Left ventricle myocardium inferior (tissue), 1 donor: ENCODE measurements at regions not wholly inside any gene's neighbourhood (a gene's known extent, or its start where the extent isn't known, plus 50 kb on each side); places are given as distances from the start of the nearest gene placed in this dataset.
"Not testable (repeated sequence)": the region's sequence is repeated elsewhere in the genome, so short reads cannot be mapped to it uniquely, and the experiment has no call there.

Source experiments
- DNase-seq: peaks from one replicate; pipeline ENCODE4 v3.0.0-alpha.2; 2020
- H3K27ac ChIP-seq: fragments of 200-600 bp; replicated peaks from 2 replicates; pipeline ENCODE4 v1.8.0; 2021
- H3K27me3 ChIP-seq: fragments of 200-600 bp; 2 replicates; pipeline ENCODE4 v1.8.0; 2021; ENCODE audit warnings: low read depth
- H3K36me3 ChIP-seq: fragments of 200-600 bp; 2 replicates; pipeline ENCODE4 v1.8.0; 2021
- H3K4me1 ChIP-seq: fragments of 200-600 bp; 2 replicates; pipeline ENCODE4 v1.8.0; 2021
- H3K4me3 ChIP-seq: fragments of 200-600 bp; 2 replicates; pipeline ENCODE4 v1.8.0; 2021; ENCODE audit warnings: mild to moderate bottlenecking, moderate library complexity
- H3K9me3 ChIP-seq: fragments of 200-600 bp; replicated peaks from 2 replicates; pipeline ENCODE4 v1.8.0; 2021
- CTCF ChIP-seq: fragments of 200-600 bp; IDR thresholded peaks from 2 replicates; pipeline ENCODE4 v1.8.0; 2021; ENCODE audit warnings: antibody characterized with exemption, mild to moderate bottlenecking, borderline replicate concordance
- intact Hi-C: fragments of 100-400 bp; cut with micrococcal nuclease; formaldehyde crosslinking; loops from one replicate; pipeline ENCODE4 v1.11.0; 2022
- donor health status: DM: no; HTN: yes; CAD: no; lungs with severe emphysema.

GRCh38 chrX:140151316-140151715 is 186.0 kb upstream of the CXorf66 start:
- no peak for DNase-seq
- H3K4me3 ChIP-seq, result no peak overlapping the region
- no peaks in the 10 kb centered on the region for H3K27me3 ChIP-seq
- TF ChIP-seq CTCF, result no peak
- no peak overlapping the region for H3K27ac ChIP-seq
- H3K9me3 ChIP-seq, result peaks cover 4% of the 10 kb centered on the region
- H3K36me3 ChIP-seq, result no peaks in the 10 kb centered on the region
- H3K4me1 ChIP-seq, result no peaks in the 10 kb centered on the region
- intact Hi-C loops, result no loop called here

- intact Hi-C loops, result no loop called here
- Histone ChIP-seq H3K27ac (no peak overlapping the region), H3K36me3 (no peaks in the 10 kb centered on the region), H3K27me3 (no peaks in the 10 kb centered on the region), H3K9me3 (no peaks in the 10 kb centered on the region), H3K4me1 (no peaks in the 10 kb centered on the region), H3K4me3 (no peak overlapping the region)
- TF ChIP-seq CTCF, result no peak
- DNase-seq, result no peak
These were observed 184.4 kb upstream of the CXorf66 start for GRCh38 chrX:140149761-140150160.

GRCh38 chrX:140141444-140142029 is 176.2 kb upstream of the CXorf66 start:
- DNase-seq, result no peak
- intact Hi-C loops, result no loop called here
- TF ChIP-seq CTCF, result peak; percentile 63
- Histone ChIP-seq H3K27ac (no peak overlapping the region), H3K9me3 (no peaks in the 10 kb centered on the region), H3K36me3 (no peaks in the 10 kb centered on the region), H3K4me3 (no peak overlapping the region), H3K4me1 (no peaks in the 10 kb centered on the region), H3K27me3 (no peaks in the 10 kb centered on the region)

- H3K27me3 ChIP-seq, DNase-seq, H3K4me3 ChIP-seq, H3K9me3 ChIP-seq, H3K4me1 ChIP-seq, H3K27ac ChIP-seq, intact Hi-C loops, H3K36me3 ChIP-seq: not testable (repeated sequence)
These were observed 173.2 kb upstream of the CXorf66 start for GRCh38 chrX:140138492-140138891.

- H3K27ac ChIP-seq, H3K9me3 ChIP-seq, DNase-seq, H3K36me3 ChIP-seq, H3K4me3 ChIP-seq, intact Hi-C loops, H3K27me3 ChIP-seq, H3K4me1 ChIP-seq: not testable (repeated sequence)
These were observed 172.7 kb upstream of the CXorf66 start for GRCh38 chrX:140138065-140138464.

- Histone ChIP-seq H3K27me3 (no peaks in the 10 kb centered on the region), H3K4me3 (no peak overlapping the region), H3K4me1 (no peaks in the 10 kb centered on the region), H3K36me3 (no peaks in the 10 kb centered on the region), H3K27ac (no peak overlapping the region), H3K9me3 (no peaks in the 10 kb centered on the region)
- intact Hi-C loops, result no loop called here
- TF ChIP-seq CTCF, result no peak
- DNase-seq, result no peak
These were observed 167.6 kb upstream of the CXorf66 start for GRCh38 chrX:140132937-140133336.

GRCh38 chrX:140123446-140123845 is 158.1 kb upstream of the CXorf66 start:
- intact Hi-C loops, result no loop called here
- DNase-seq, result no peak

GRCh38 chrX:140114059-140114458 is 148.7 kb upstream of the CXorf66 start:
- H3K27me3 ChIP-seq, intact Hi-C loops, H3K36me3 ChIP-seq, H3K27ac ChIP-seq, H3K4me1 ChIP-seq, H3K9me3 ChIP-seq, H3K4me3 ChIP-seq, DNase-seq: not testable (repeated sequence)

More at GRCh38 chrX:140123446-140123845, 158.1 kb upstream of the CXorf66 start:
- Histone ChIP-seq H3K4me1 (no peaks in the 10 kb centered on the region), H3K27me3 (no peaks in the 10 kb centered on the region), H3K4me3 (no peak overlapping the region), H3K9me3 (peaks cover 3% of the 10 kb centered on the region), H3K27ac (no peak overlapping the region), H3K36me3 (no peaks in the 10 kb centered on the region)
- no peak for TF ChIP-seq CTCF
